H1 (cell line): ENCODE measurements at regions not wholly inside any gene's neighbourhood (a gene's known extent, or its start where the extent isn't known, plus 50 kb on each side); places are given as distances from the start of the nearest gene placed in this dataset.

Source experiments
- CTCF ChIA-PET: fragments of 300-600 bp; sonication (Branson Sonifier 250); formaldehyde crosslinking; loops from one replicate; lab custom pipeline; 2021; ENCODE audit not compliant: partially characterized antibody; lab: Charles Lee
- POLR2A ChIA-PET: fragments of 300-600 bp; sonication (Branson Sonifier 250); formaldehyde crosslinking; loops from one replicate; lab custom pipeline; 2021; ENCODE audit warnings: inconsistent platforms; ENCODE audit not compliant: partially characterized antibody; lab: Charles Lee
- DNase-seq, 2 experiments: peaks; one replicate each; pipeline versions ENCODE4 v3.0.0 to v3.0.0-alpha.2; 2010 to 2022; ENCODE audit warnings: low spot score in 2 of 2, low read depth in 1 of 2, mixed read lengths in 1 of 2
- FAIRE-seq: peaks from 2 replicates; lab custom pipeline; 2011; peaks lifted over from hg19 to GRCh38; lab: Jason Lieb, UNC
- H2AFZ ChIP-seq: 2 replicates; pipeline ENCODE4 v1.8.1; 2012; ENCODE audit warnings: low read length, inconsistent platforms
- H2AK5ac ChIP-seq: 2 replicates; pipeline ENCODE4 v1.6.1; 2013; ENCODE audit warnings: low read depth, low read length
- H2BK120ac ChIP-seq: replicated peaks from 2 replicates; pipeline ENCODE3; 2013; ENCODE audit warnings: low read depth, low read length, inconsistent platforms
- H2BK12ac ChIP-seq: 2 replicates; pipeline ENCODE4 v1.6.1; 2013; ENCODE audit warnings: low read depth, low read length
- H2BK15ac ChIP-seq: 2 replicates; pipeline ENCODE4 v1.6.1; 2013; ENCODE audit warnings: low read length
- H2BK20ac ChIP-seq: 2 replicates; pipeline ENCODE4 v1.6.1; 2013; ENCODE audit warnings: low read length
- H2BK5ac ChIP-seq: 2 replicates; pipeline ENCODE4 v1.6.1; 2013; ENCODE audit warnings: low read depth, low read length
- H3K14ac ChIP-seq: 2 replicates; pipeline ENCODE4 v1.6.1; 2013; ENCODE audit warnings: inconsistent platforms; ENCODE audit not compliant: insufficient read length
- H3K18ac ChIP-seq: 2 replicates; pipeline ENCODE4 v1.6.1; 2013; ENCODE audit warnings: low read length; ENCODE audit errors: extremely low read depth
- H3K23ac ChIP-seq: 2 replicates; pipeline ENCODE4 v1.6.1; 2013; ENCODE audit warnings: inconsistent platforms; ENCODE audit not compliant: insufficient read length
- H3K23me2 ChIP-seq: 2 replicates; pipeline ENCODE4 v1.6.1; 2013; ENCODE audit warnings: low read depth, low read length
- H3K27ac ChIP-seq: 2 replicates; pipeline ENCODE4 v1.6.1; 2011; ENCODE audit warnings: low read depth, low read length, inconsistent platforms
- H3K27me3 ChIP-seq, 4 experiments: replicated peaks in 1 of 4; 1 replicate in 1 of 4; 2 replicates in 3 of 4; pipeline versions ENCODE4 v1.6.1 to v1.8.1; 2011 to 2013; ENCODE audit warnings: low read length in 3 of 4, mild to moderate bottlenecking in 3 of 4, inconsistent platforms in 2 of 4, mixed read lengths in 2 of 4, moderate library complexity in 1 of 4; ENCODE audit not compliant: control insufficient read depth in 3 of 4, insufficient read depth in 3 of 4; ENCODE audit errors: extremely low read depth in 1 of 4
- H3K36me3 ChIP-seq, 4 experiments: 2 replicates each; pipeline versions ENCODE4 v1.6.1 to v1.8.1; 2011 to 2013; ENCODE audit warnings: mild to moderate bottlenecking in 4 of 4, low read length in 3 of 4, moderate library complexity in 2 of 4, control low read depth in 1 of 4, inconsistent platforms in 1 of 4; ENCODE audit not compliant: insufficient read depth in 4 of 4, control insufficient read depth in 2 of 4
- H3K4ac ChIP-seq: replicated peaks from 2 replicates; pipeline ENCODE3; 2013; ENCODE audit warnings: low read length, low read depth, mixed read lengths, inconsistent platforms; ENCODE audit not compliant: insufficient read length
- H3K4me1 ChIP-seq, 4 experiments: replicated peaks in 1 of 4; 1 replicate in 1 of 4; 2 replicates in 3 of 4; pipeline versions ENCODE4 v1.6.1 to v1.8.1; 2011 to 2013; ENCODE audit warnings: low read length in 3 of 4, inconsistent platforms in 2 of 4, mixed read lengths in 1 of 4; ENCODE audit not compliant: insufficient read depth in 4 of 4, control insufficient read depth in 3 of 4
- H3K4me2 ChIP-seq, 2 experiments: 2 replicates each; pipeline versions ENCODE4 v1.6.1 to v1.8.1; 2011 to 2013; ENCODE audit warnings: low read depth in 2 of 2, low read length in 2 of 2, control low read depth in 1 of 2, inconsistent platforms in 1 of 2, mild to moderate bottlenecking in 1 of 2; ENCODE audit not compliant: insufficient read depth in 1 of 2
- H3K4me3 ChIP-seq, 4 experiments: fragments of 200-600, 300-600 bp in 1 of 4; sonication (generic), shearing (Covaris generic), sonication (Bioruptor Twin) in 1 of 4; 2 replicates each; pipeline versions ENCODE4 v1.5.1 to v1.8.1; 2011 to 2016; ENCODE audit warnings: low read length in 4 of 4, low read depth in 3 of 4, control low read depth in 2 of 4, inconsistent platforms in 2 of 4, mild to moderate bottlenecking in 2 of 4, mixed read lengths in 1 of 4, moderate library complexity in 1 of 4; ENCODE audit not compliant: insufficient read depth in 2 of 4; ENCODE audit errors: extremely low read depth in 1 of 4
- H3K56ac ChIP-seq: replicated peaks from 2 replicates; pipeline ENCODE3; 2013; ENCODE audit warnings: low read depth, mild to moderate bottlenecking, mixed read lengths, low read length, inconsistent platforms; ENCODE audit not compliant: insufficient read length
- H3K79me1 ChIP-seq: 2 replicates; pipeline ENCODE4 v1.6.1; 2013; ENCODE audit warnings: low read depth, low read length, control low read depth
- H3K79me2 ChIP-seq, 2 experiments: 2 replicates each; pipeline versions ENCODE4 v1.6.1 to v1.8.1; 2012 to 2013; ENCODE audit warnings: low read length in 2 of 2, mild to moderate bottlenecking in 2 of 2, inconsistent platforms in 1 of 2; ENCODE audit not compliant: insufficient read depth in 2 of 2, control insufficient read depth in 1 of 2
- H3K9ac ChIP-seq, 4 experiments: replicated peaks in 1 of 4; 1 replicate in 1 of 4; 2 replicates in 3 of 4; pipeline versions ENCODE4 v1.6.1 to v1.8.1; 2011 to 2013; ENCODE audit warnings: low read depth in 3 of 4, low read length in 3 of 4, control low read depth in 2 of 4, mild to moderate bottlenecking in 2 of 4, moderate library complexity in 2 of 4, inconsistent platforms in 1 of 4; ENCODE audit errors: extremely low read depth in 1 of 4
- H3K9me3 ChIP-seq, 2 experiments: 2 replicates each; pipeline versions ENCODE4 v1.6.1 to v1.8.1; 2012 to 2013; ENCODE audit warnings: mild to moderate bottlenecking in 2 of 2, moderate library complexity in 2 of 2, control low read depth in 1 of 2, inconsistent platforms in 1 of 2, low read depth in 1 of 2, low read length in 1 of 2, mixed read lengths in 1 of 2; ENCODE audit not compliant: insufficient read depth in 2 of 2
- H4K20me1 ChIP-seq, 2 experiments: replicated peaks in 1 of 2; 2 replicates each; pipeline versions ENCODE3 to v1.8.1; 2011 to 2013; ENCODE audit warnings: inconsistent platforms in 2 of 2, low read length in 2 of 2, mild to moderate bottlenecking in 1 of 2; ENCODE audit not compliant: insufficient read depth in 2 of 2, control insufficient read depth in 1 of 2
- H4K5ac ChIP-seq: 2 replicates; pipeline ENCODE4 v1.6.1; 2013; ENCODE audit warnings: low read length, low read depth, mixed read lengths, inconsistent platforms; ENCODE audit not compliant: insufficient read length
- H4K8ac ChIP-seq: 2 replicates; pipeline ENCODE4 v1.8.0; 2013; ENCODE audit warnings: mild to moderate bottlenecking, moderate library complexity, low read length, inconsistent platforms; ENCODE audit not compliant: insufficient read depth; ENCODE audit errors: extremely low read depth
- H4K91ac ChIP-seq: replicated peaks from 2 replicates; pipeline ENCODE3; 2013; ENCODE audit warnings: low read length, mixed read lengths, inconsistent platforms; ENCODE audit not compliant: insufficient read length
- CTBP2 ChIP-seq: IDR thresholded peaks from 2 replicates; pipeline ENCODE4 v1.7.0; 2011; ENCODE audit warnings: borderline replicate concordance, mild to moderate bottlenecking, moderate library complexity, mixed read lengths, low read length; ENCODE audit not compliant: insufficient read depth, insufficient read length
- NRF1 ChIP-seq: IDR thresholded peaks from 2 replicates; pipeline ENCODE4 v1.6.1; 2011; ENCODE audit warnings: mild to moderate bottlenecking, low read depth, low read length, improper control_type of control experiment
- SAP30 ChIP-seq: fragments of 300-600 bp; sonication (generic); IDR thresholded peaks from 2 replicates; pipeline ENCODE4 v1.7.1; 2012; ENCODE audit warnings: low read length, moderate library complexity, mild to moderate bottlenecking, inconsistent platforms; ENCODE audit not compliant: insufficient read depth, insufficient replicate concordance
- YY1 ChIP-seq: IDR thresholded peaks from 2 replicates; pipeline ENCODE4 v1.6.1; 2011; ENCODE audit warnings: low read depth, mild to moderate bottlenecking, low read length
- WGBS, 2 experiments: shearing (Covaris generic) in 1 of 2; methylation state at CpG; one replicate each; pipeline versions ENCODE4 v1.1.6 to v1.1.7; 2013 to 2015; ENCODE audit warnings: low lambda C conversion rate in 2 of 2, mixed read lengths in 2 of 2, inconsistent platforms in 1 of 2, low coverage in 1 of 2, missing lambda C conversion rate in 1 of 2; ENCODE audit not compliant: insufficient replicate concordance in 2 of 2, insufficient coverage in 1 of 2, insufficient read length in 1 of 2; ENCODE audit errors: extremely low coverage in 1 of 2, missing lambda C conversion rate in 1 of 2; 5-methylcytosine and 5-hydroxymethylcytosine counted together

DNA sequence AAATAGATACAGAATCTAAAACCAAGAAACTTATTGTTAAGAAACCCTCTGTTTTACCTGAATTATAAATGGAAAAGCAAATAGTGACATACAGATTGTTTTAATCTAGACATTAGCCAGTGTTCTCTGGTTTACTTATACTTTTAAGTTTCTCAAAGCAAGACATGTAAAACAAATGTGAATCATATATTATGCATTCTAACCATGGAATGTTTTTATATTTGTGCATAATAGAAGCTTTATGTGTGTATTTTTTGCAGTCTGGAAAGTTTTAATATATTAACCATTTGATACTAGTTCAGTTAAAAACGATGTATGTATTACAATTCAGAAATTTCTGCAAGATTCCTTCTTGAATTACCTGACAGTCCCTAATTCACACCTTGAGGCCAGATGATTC, 150.6 kb upstream of the TMEM72 start:
- H2BK15ac ChIP-seq = no peak overlapping the region
- no peak overlapping the region for H3K18ac ChIP-seq
- no peak overlapping the region for H2BK120ac ChIP-seq
- H4K5ac ChIP-seq = no peak overlapping the region
- peaks cover 0 to 2% of the 10 kb centered on the region in 2 experiments for H4K20me1 ChIP-seq
- no peak overlapping the region for H3K56ac ChIP-seq
- H4K8ac ChIP-seq = no peak overlapping the region
- no peaks in the 10 kb centered on the region for H3K79me1 ChIP-seq
- peaks cover 0 to 3% (median 0%) of the 10 kb centered on the region in 4 experiments; a peak in 1 of 7 replicates for H3K4me1 ChIP-seq
- no peak overlapping the region for H4K91ac ChIP-seq
- no peak overlapping the region for H3K9ac ChIP-seq
- peaks cover 2% of the 10 kb centered on the region; the same call in 1 of the 2 replicates for H3K23me2 ChIP-seq
- ChIA-PET POLR2A (no interaction called here), CTCF (interaction anchor here (0.6 to 0.9 kb wide), 2 partner anchors 9 to 80 kb away, joined by 3 read pairs; no protein-coding TSS in a partner anchor)
- no peak overlapping the region for H3K4ac ChIP-seq
- H2AK5ac ChIP-seq = no peak overlapping the region
- no peak overlapping the region for H3K27ac ChIP-seq
- H3K23ac ChIP-seq = no peak overlapping the region
- no peak overlapping the region for H3K4me3 ChIP-seq
- TF ChIP-seq SAP30 (no peak), NRF1 (no peak), CTBP2 (no peak), YY1 (no peak)
- H3K4me2 ChIP-seq = no peak overlapping the region
- H3K14ac ChIP-seq = no peak overlapping the region
- no peaks in the 10 kb centered on the region for H3K79me2 ChIP-seq
- WGBS, 2 experiments = 87% methylated on average over 1 of the region's 1 CpG; no CpG with 5 or more reads in 1 of the 2 experiments
- no peaks in the 10 kb centered on the region for H3K36me3 ChIP-seq
- H3K27me3 ChIP-seq = no peaks in the 10 kb centered on the region
- no peak overlapping the region for H2AFZ ChIP-seq
- H3K9me3 ChIP-seq = no peaks in the 10 kb centered on the region
- DNase-seq = no peak
- no peak overlapping the region for H2BK12ac ChIP-seq
- H2BK5ac ChIP-seq = no peak overlapping the region
- no peak overlapping the region for H2BK20ac ChIP-seq
- FAIRE-seq = no peak
